Neural cell (in vitro differentiated cells): ENCODE measurements at regions not wholly inside any gene's neighbourhood (a gene's known extent, or its start where the extent isn't known, plus 50 kb on each side); places are given as distances from the start of the nearest gene placed in this dataset.

Source experiments
- H2AFZ ChIP-seq: fragments of 200-600, 300-800 bp; sonication (generic), shearing (Covaris generic); 2 replicates; pipeline ENCODE4 v1.6.0; 2014; ENCODE audit warnings: low read depth, mild to moderate bottlenecking, antibody characterized with exemption, low read length, moderate library complexity
- H3F3A ChIP-seq: fragments of 200-600 bp; shearing (Covaris generic); 2 replicates; pipeline ENCODE4 v1.6.1; 2016; ENCODE audit warnings: mild to moderate bottlenecking, moderate library complexity, mixed read lengths, antibody characterized with exemption, low read length; ENCODE audit not compliant: insufficient read depth, poor library complexity, severe bottlenecking
- H3K27ac ChIP-seq: fragments of 200-600, 300-800 bp; sonication (generic), shearing (Covaris generic); 2 replicates; pipeline ENCODE4 v1.5.1; 2014; ENCODE audit warnings: mild to moderate bottlenecking, low read length, moderate library complexity
- H3K27me3 ChIP-seq: fragments of 300-800, 200-600 bp; sonication (generic), shearing (Covaris generic); 2 replicates; pipeline ENCODE4 v1.6.0; 2014; ENCODE audit warnings: mild to moderate bottlenecking, low read depth, low read length, moderate library complexity; ENCODE audit not compliant: insufficient read depth
- H3K36me3 ChIP-seq: fragments of 300-800, 200-600 bp; sonication (generic), shearing (Covaris generic); 2 replicates; pipeline ENCODE4 v1.5.1; 2014; ENCODE audit warnings: mild to moderate bottlenecking, antibody characterized with exemption, low read length, moderate library complexity; ENCODE audit not compliant: insufficient read depth
- H3K4me2 ChIP-seq: fragments of 300-800, 200-600 bp; sonication (generic), shearing (Covaris generic); 2 replicates; pipeline ENCODE4 v1.6.0; 2014; ENCODE audit warnings: mild to moderate bottlenecking, low read length
- H3K4me3 ChIP-seq: fragments of 300-800, 200-600 bp; sonication (generic), shearing (Covaris generic); 2 replicates; pipeline ENCODE4 v1.5.1; 2014; ENCODE audit warnings: mild to moderate bottlenecking, low read length, moderate library complexity
- H3K79me2 ChIP-seq: fragments of 200-600 bp; shearing (Covaris generic); replicated peaks from 2 replicates; pipeline ENCODE4 v1.6.0; 2014; ENCODE audit warnings: mild to moderate bottlenecking, low read length, moderate library complexity; ENCODE audit not compliant: insufficient read depth
- H3K9ac ChIP-seq: fragments of 300-800, 200-600 bp; sonication (generic), shearing (Covaris generic); 2 replicates; pipeline ENCODE4 v1.6.1; 2016; ENCODE audit warnings: mild to moderate bottlenecking, low read length, mixed read lengths
- H3K9me2 ChIP-seq: fragments of 200-600 bp; shearing (Covaris generic); 2 replicates; pipeline ENCODE4 v1.6.1; 2016; ENCODE audit warnings: mild to moderate bottlenecking, low read length, mixed read lengths; ENCODE audit not compliant: insufficient read depth
- H3K9me3 ChIP-seq: fragments of 200-600, 300-800 bp; sonication (generic), shearing (Covaris generic); 2 replicates; pipeline ENCODE4 v1.6.1; 2016; ENCODE audit warnings: mild to moderate bottlenecking, mixed run types, low read length, moderate library complexity, mixed read lengths
- H4K20me1 ChIP-seq: fragments of 200-600 bp; shearing (Covaris generic); 2 replicates; pipeline ENCODE4 v1.6.1; 2016; ENCODE audit warnings: mild to moderate bottlenecking, mixed run types; ENCODE audit not compliant: insufficient read depth
- EP300 ChIP-seq: fragments of 450-650 bp; conservative IDR thresholded peaks from 2 replicates; pipeline ENCODE4 v1.6.1; 2014; ENCODE audit warnings: antibody characterized with exemption, mild to moderate bottlenecking, moderate library complexity; ENCODE audit not compliant: poor library complexity, severe bottlenecking
- EZH2 ChIP-seq: fragments of 200-600, 300-800 bp; shearing (Covaris generic), sonication (generic); IDR thresholded peaks from 2 replicates; pipeline ENCODE4 v1.6.1; 2014; ENCODE audit warnings: antibody characterized with exemption, low read length, borderline replicate concordance, mild to moderate bottlenecking; ENCODE audit not compliant: insufficient read depth, poor library complexity, severe bottlenecking
- MXI1 ChIP-seq: fragments of 450-650 bp; conservative IDR thresholded peaks from 2 replicates; pipeline ENCODE4 v1.6.1; 2014; ENCODE audit warnings: antibody characterized with exemption, mild to moderate bottlenecking; ENCODE audit not compliant: poor library complexity, severe bottlenecking
- POLR2AphosphoS5 ChIP-seq: IDR thresholded peaks from 2 replicates; pipeline ENCODE4 v1.6.1; 2012
- RAD21 ChIP-seq: fragments of 450-650 bp; conservative IDR thresholded peaks from 2 replicates; pipeline ENCODE4 v1.6.1; 2014; ENCODE audit warnings: antibody characterized with exemption, mild to moderate bottlenecking, moderate library complexity
- SMC3 ChIP-seq: fragments of 450-650 bp; conservative IDR thresholded peaks from 2 replicates; pipeline ENCODE4 v1.6.1; 2014; ENCODE audit warnings: antibody characterized with exemption, mild to moderate bottlenecking, moderate library complexity; ENCODE audit not compliant: poor library complexity
- TAF1 ChIP-seq: IDR thresholded peaks from 2 replicates; pipeline ENCODE4 v1.6.1; 2012; ENCODE audit warnings: low read depth
- TF ChIP-seq, protein P1 (sequence below): IDR thresholded peaks from 2 replicates; pipeline ENCODE4 v1.6.1; 2012; ENCODE audit warnings: borderline replicate concordance
- TF ChIP-seq, protein P2 (sequence below): fragments of 450-650 bp; IDR thresholded peaks from 2 replicates; pipeline ENCODE4 v1.5.1; 2014; ENCODE audit warnings: antibody characterized with exemption, mild to moderate bottlenecking, moderate library complexity; ENCODE audit not compliant: poor library complexity, severe bottlenecking

DNA sequence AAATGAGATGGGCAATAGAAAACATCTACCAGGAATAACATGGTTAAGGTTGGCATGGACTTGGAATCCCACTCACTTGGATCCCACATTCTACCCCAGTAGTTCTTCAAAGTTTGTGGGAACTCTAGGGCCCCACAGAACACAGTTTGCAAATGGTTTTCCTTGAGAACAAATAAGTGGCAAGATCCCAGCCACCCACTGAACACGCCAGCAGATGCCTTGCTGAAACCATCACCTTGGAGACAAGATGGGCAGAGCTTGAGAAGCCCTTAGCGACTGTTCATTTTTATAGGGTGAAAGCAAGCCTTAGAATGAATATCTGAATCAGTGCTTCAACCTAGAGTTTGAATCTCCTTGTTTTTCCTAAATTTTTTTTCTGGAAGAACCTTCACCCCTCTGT lies 349.1 kb downstream of the RPS24 start:
- no peak overlapping the region for H3K4me2 ChIP-seq
- TF ChIP-seq MXI1 (no peak), TAF1 (no peak)
- no peaks in the 10 kb centered on the region for H3K9me2 ChIP-seq
- H3K27ac ChIP-seq = no peak overlapping the region
- H3F3A ChIP-seq = no peaks in the 10 kb centered on the region
- no peak overlapping the region for H2AFZ ChIP-seq
- no peaks in the 10 kb centered on the region for H3K79me2 ChIP-seq
- no peak overlapping the region for H3K9ac ChIP-seq
- no peaks in the 10 kb centered on the region for H3K27me3 ChIP-seq
- H3K9me3 ChIP-seq = no peaks in the 10 kb centered on the region
- no peaks in the 10 kb centered on the region for H4K20me1 ChIP-seq
- H3K4me3 ChIP-seq = no peak overlapping the region
- no peaks in the 10 kb centered on the region for H3K36me3 ChIP-seq

DNA sequence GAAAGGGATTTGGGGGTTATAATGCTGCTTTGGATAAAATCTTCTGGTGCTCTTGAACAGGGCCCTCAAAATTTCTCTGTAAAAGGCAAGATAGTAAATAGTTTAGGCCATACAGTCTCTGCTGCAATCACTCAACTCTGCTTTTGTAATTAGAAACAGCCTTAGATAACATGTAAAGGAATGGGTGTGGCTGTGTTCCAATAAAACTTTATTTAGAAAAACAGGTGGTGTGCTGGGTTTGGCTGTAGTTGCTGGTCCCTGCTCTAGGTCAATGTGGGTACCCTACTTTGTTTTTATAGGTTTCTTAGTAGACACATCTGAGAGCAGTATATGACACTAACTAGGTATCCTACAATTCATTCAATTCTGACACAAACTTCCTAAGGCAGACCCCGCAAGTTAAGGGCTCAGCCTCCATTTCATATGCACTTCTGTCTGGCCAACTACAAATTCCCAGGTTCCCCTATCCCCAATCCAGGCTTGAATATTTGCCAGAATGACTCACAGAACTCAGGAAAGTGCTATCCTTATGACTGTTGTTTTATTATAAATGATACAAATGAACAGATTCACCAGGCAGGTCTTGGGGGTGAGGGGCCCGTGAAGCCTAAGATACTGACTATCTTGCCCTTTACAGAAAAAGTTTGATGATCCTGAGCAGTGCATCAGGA lies 349.9 kb downstream of the RPS24 start:
- Histone ChIP-seq H3K9me3 (no peaks in the 10 kb centered on the region), H3K27me3 (no peaks in the 10 kb centered on the region), H2AFZ (no peak overlapping the region), H3F3A (no peaks in the 10 kb centered on the region), H3K36me3 (no peaks in the 10 kb centered on the region), H4K20me1 (no peaks in the 10 kb centered on the region), H3K4me3 (no peak overlapping the region), H3K27ac (no peak overlapping the region), H3K79me2 (no peaks in the 10 kb centered on the region), H3K4me2 (no peak overlapping the region), H3K9ac (no peak overlapping the region), H3K9me2 (no peaks in the 10 kb centered on the region)
- TF ChIP-seq, protein P1, sequence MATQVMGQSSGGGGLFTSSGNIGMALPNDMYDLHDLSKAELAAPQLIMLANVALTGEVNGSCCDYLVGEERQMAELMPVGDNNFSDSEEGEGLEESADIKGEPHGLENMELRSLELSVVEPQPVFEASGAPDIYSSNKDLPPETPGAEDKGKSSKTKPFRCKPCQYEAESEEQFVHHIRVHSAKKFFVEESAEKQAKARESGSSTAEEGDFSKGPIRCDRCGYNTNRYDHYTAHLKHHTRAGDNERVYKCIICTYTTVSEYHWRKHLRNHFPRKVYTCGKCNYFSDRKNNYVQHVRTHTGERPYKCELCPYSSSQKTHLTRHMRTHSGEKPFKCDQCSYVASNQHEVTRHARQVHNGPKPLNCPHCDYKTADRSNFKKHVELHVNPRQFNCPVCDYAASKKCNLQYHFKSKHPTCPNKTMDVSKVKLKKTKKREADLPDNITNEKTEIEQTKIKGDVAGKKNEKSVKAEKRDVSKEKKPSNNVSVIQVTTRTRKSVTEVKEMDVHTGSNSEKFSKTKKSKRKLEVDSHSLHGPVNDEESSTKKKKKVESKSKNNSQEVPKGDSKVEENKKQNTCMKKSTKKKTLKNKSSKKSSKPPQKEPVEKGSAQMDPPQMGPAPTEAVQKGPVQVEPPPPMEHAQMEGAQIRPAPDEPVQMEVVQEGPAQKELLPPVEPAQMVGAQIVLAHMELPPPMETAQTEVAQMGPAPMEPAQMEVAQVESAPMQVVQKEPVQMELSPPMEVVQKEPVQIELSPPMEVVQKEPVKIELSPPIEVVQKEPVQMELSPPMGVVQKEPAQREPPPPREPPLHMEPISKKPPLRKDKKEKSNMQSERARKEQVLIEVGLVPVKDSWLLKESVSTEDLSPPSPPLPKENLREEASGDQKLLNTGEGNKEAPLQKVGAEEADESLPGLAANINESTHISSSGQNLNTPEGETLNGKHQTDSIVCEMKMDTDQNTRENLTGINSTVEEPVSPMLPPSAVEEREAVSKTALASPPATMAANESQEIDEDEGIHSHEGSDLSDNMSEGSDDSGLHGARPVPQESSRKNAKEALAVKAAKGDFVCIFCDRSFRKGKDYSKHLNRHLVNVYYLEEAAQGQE = no peak
- TF ChIP-seq EZH2 (no peak), POLR2AphosphoS5 (no peak), MXI1 (no peak), TAF1 (no peak), EP300 (no peak), SMC3 (no peak), RAD21 (no peak)
- TF ChIP-seq, protein P2, sequence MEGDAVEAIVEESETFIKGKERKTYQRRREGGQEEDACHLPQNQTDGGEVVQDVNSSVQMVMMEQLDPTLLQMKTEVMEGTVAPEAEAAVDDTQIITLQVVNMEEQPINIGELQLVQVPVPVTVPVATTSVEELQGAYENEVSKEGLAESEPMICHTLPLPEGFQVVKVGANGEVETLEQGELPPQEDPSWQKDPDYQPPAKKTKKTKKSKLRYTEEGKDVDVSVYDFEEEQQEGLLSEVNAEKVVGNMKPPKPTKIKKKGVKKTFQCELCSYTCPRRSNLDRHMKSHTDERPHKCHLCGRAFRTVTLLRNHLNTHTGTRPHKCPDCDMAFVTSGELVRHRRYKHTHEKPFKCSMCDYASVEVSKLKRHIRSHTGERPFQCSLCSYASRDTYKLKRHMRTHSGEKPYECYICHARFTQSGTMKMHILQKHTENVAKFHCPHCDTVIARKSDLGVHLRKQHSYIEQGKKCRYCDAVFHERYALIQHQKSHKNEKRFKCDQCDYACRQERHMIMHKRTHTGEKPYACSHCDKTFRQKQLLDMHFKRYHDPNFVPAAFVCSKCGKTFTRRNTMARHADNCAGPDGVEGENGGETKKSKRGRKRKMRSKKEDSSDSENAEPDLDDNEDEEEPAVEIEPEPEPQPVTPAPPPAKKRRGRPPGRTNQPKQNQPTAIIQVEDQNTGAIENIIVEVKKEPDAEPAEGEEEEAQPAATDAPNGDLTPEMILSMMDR = no peak

DNA sequence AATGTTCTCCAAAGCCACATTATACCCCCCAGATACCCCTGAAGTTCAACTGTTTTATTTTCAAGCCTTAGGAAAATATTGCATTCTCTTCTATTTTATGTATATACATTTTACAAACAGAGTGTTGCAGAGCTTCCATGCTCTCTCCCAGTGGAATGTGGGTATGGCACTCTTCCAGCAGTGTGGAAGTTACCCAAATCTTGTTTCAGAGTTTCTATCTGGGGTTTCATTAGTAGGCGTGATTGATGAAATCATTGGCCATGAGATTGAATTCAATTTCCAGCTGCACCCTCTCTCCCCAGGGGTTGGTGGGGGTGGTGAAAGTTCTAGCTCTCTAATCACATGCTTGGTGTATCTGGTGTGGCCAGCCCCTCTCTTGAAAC lies 350.4 kb downstream of the RPS24 start:
- no peaks in the 10 kb centered on the region for H3F3A ChIP-seq
- H3K9ac ChIP-seq = no peak overlapping the region
- H3K9me3 ChIP-seq = no peaks in the 10 kb centered on the region
- no peak overlapping the region for H3K4me2 ChIP-seq
- H3K27me3 ChIP-seq = no peaks in the 10 kb centered on the region
- no peak for TF ChIP-seq POLR2AphosphoS5
- TF ChIP-seq RAD21 = no peak
- no peak for TF ChIP-seq MXI1
- TF ChIP-seq, protein P1 = no peak
- TF ChIP-seq, protein P2 = no peak
- TF ChIP-seq SMC3 = no peak
- H3K36me3 ChIP-seq = no peaks in the 10 kb centered on the region
- H3K79me2 ChIP-seq = no peaks in the 10 kb centered on the region
- no peak overlapping the region for H3K4me3 ChIP-seq
- H2AFZ ChIP-seq = no peak overlapping the region
- H3K9me2 ChIP-seq = no peaks in the 10 kb centered on the region
- H4K20me1 ChIP-seq = no peaks in the 10 kb centered on the region
- H3K27ac ChIP-seq = no peak overlapping the region
